ENCODE measurements at regions not wholly inside any gene's neighbourhood (a gene's known extent, or its start where the extent isn't known, plus 50 kb on each side); places are given as distances from the start of the nearest gene placed in this dataset.

- DNase-seq (ENCODE audit: low read depth): no peak
- TF ChIP-seq CTCF (conservative IDR thresholded peaks at IDR 0.05; ENCODE audit: low read depth, low read length): no peak
These were observed 546.7 kb upstream of the ID2 start for GRCh38 chr2:8134985-8135682.

GRCh38 chr2:8137801-8138200, 544.1 kb upstream of the ID2 start:
- TF ChIP-seq CTCF (conservative IDR thresholded peaks at IDR 0.05; ENCODE audit: low read depth, low read length): no peak
- no peak overlapping the region for H3K4me3 ChIP-seq (ENCODE audit: low read length)
- no peak for DNase-seq (ENCODE audit: low read depth)

More at GRCh38 chr2:8134985-8135682, 546.7 kb upstream of the ID2 start:
- H3K4me3 ChIP-seq (ENCODE audit: low read length): no peak overlapping the region

- no peak for DNase-seq (ENCODE audit: low read depth)
- no peak for TF ChIP-seq CTCF (conservative IDR thresholded peaks at IDR 0.05; ENCODE audit: low read depth, low read length)
- H3K4me3 ChIP-seq (ENCODE audit: low read length): no peak overlapping the region
These were observed 543.3 kb upstream of the ID2 start for GRCh38 chr2:8138525-8138922.

- no peak for DNase-seq (ENCODE audit: low read depth)
- no peak overlapping the region for H3K4me3 ChIP-seq (ENCODE audit: low read length)
- TF ChIP-seq CTCF (conservative IDR thresholded peaks at IDR 0.05; ENCODE audit: low read depth, low read length): no peak
These were observed 542.8 kb upstream of the ID2 start for GRCh38 chr2:8138923-8139667.

- TF ChIP-seq CTCF (conservative IDR thresholded peaks at IDR 0.05; ENCODE audit: low read depth, low read length): no peak
- no peak for DNase-seq (ENCODE audit: low read depth)
- no peak overlapping the region for H3K4me3 ChIP-seq (ENCODE audit: low read length)
These were observed 542.1 kb upstream of the ID2 start for GRCh38 chr2:8139668-8140200.

- no peak for DNase-seq (ENCODE audit: low read depth)
- no peak for TF ChIP-seq CTCF (conservative IDR thresholded peaks at IDR 0.05; ENCODE audit: low read depth, low read length)
These were observed 540.7 kb upstream of the ID2 start for GRCh38 chr2:8141079-8141707.

More at GRCh38 chr2:8141079-8141707, 540.7 kb upstream of the ID2 start:
- H3K4me3 ChIP-seq (ENCODE audit: low read length): no peak overlapping the region

Measured in retinal pigment epithelial cell (primary cell).